Lower leg skin (tissue), 3 donors: ENCODE measurements at regions not wholly inside any gene's neighbourhood (a gene's known extent, or its start where the extent isn't known, plus 50 kb on each side); places are given as distances from the start of the nearest gene placed in this dataset.

Experiments used
- CTCF ChIP-seq, 3 donors: fragments of 450-650 bp; IDR thresholded peaks; one replicate each; pipeline ENCODE4 v1.5.1; 2016; ENCODE audit warnings: antibody characterized with exemption in 3 of 3, mild to moderate bottlenecking in 3 of 3, moderate library complexity in 2 of 3
- POLR2A ChIP-seq, 2 donors: fragments of 450-650 bp; IDR thresholded peaks; one replicate each; pipeline ENCODE4 v1.6.1; 2016 to 2017; ENCODE audit warnings: antibody characterized with exemption in 2 of 2, mild to moderate bottlenecking in 1 of 2, moderate library complexity in 1 of 2

- TF ChIP-seq CTCF (IDR thresholded peaks at IDR 0.05) (no peak), POLR2A (IDR thresholded peaks at IDR 0.05) (no peak)
These were observed 524.0 kb downstream of the CD83 start for GRCh38 chr6:14641423-14642135.
